ENCODE measurements at regions not wholly inside any gene's neighbourhood (a gene's known extent, or its start where the extent isn't known, plus 50 kb on each side); places are given as distances from the start of the nearest gene placed in this dataset.

GRCh38 chr1:222136869-222137268, 395.0 kb upstream of the DUSP10 start:
- TF ChIP-seq, protein P1, sequence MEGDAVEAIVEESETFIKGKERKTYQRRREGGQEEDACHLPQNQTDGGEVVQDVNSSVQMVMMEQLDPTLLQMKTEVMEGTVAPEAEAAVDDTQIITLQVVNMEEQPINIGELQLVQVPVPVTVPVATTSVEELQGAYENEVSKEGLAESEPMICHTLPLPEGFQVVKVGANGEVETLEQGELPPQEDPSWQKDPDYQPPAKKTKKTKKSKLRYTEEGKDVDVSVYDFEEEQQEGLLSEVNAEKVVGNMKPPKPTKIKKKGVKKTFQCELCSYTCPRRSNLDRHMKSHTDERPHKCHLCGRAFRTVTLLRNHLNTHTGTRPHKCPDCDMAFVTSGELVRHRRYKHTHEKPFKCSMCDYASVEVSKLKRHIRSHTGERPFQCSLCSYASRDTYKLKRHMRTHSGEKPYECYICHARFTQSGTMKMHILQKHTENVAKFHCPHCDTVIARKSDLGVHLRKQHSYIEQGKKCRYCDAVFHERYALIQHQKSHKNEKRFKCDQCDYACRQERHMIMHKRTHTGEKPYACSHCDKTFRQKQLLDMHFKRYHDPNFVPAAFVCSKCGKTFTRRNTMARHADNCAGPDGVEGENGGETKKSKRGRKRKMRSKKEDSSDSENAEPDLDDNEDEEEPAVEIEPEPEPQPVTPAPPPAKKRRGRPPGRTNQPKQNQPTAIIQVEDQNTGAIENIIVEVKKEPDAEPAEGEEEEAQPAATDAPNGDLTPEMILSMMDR (IDR thresholded peaks at IDR 0.05; ENCODE audit: low read depth, low read length, poor library complexity, severe bottlenecking), result no peak
- TF ChIP-seq EZH2phosphoT487 (IDR thresholded peaks at IDR 0.05; ENCODE audit: borderline replicate concordance, low read length), result no peak
